ENCODE measurements at regions not wholly inside any gene's neighbourhood (a gene's known extent, or its start where the extent isn't known, plus 50 kb on each side); places are given as distances from the start of the nearest gene placed in this dataset.

DNA sequence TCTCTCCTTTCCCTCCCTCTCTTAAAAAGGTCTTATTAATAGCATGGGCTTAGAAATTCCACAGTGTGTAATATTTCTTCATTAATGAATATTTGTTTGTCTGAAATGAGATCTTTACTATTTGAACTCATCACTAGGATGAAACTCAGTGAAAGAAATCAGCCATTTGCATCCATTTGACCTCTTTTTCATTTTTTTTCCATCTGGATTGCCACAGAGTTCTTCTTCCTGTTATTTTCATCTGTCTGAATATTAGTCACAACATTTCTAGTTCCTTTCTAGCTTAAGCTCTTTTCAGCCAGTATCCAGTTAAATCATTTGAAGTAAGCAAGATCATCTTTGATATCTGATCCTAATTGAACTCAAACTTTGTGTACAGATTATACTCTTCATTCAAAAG is 69.2 kb upstream of the PLS3 start:
- no peak for DNase-seq (ENCODE audit: low read depth in 2 of 2)

DNA sequence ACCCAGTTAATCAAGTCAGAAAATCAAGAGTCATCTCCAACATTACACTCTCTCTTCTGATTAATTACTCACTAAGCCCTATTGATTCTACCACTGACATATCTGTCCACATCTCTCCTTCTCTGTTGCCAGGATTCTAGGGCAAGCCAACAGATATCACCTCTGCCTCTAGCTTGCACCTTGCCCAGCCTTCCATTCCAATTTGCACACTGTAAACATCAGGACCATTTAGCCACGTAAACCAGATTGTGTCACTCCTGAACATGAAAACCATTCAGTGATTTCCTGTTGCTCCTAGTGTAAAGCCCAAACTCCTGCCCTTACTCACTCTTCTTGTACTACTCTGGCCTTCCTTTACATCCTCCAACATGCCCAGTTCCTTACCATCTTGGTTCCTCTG is 68.0 kb upstream of the PLS3 start:
- DNase-seq (ENCODE audit: low read depth in 2 of 2) = no peak

DNA sequence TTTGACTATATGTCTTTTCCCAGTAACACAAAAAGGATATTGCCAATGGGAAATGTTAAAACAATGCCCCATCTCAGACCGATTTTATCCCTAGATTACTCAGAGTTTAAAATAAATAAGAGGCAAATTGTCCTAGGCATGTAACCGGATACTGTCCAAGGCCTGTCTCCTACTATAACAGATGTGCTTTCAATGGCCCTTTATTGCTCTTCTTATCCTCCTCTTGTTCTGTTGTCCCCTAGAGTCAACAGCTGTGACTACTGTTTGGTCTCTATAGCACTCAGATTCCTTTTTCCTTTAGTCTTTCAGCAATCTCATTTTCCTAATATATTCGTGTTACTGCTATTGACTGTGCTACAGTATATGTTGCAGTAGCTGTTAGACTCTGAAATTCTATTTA is 66.8 kb upstream of the PLS3 start:
- no peak for DNase-seq (ENCODE audit: low read depth in 2 of 2)

DNA sequence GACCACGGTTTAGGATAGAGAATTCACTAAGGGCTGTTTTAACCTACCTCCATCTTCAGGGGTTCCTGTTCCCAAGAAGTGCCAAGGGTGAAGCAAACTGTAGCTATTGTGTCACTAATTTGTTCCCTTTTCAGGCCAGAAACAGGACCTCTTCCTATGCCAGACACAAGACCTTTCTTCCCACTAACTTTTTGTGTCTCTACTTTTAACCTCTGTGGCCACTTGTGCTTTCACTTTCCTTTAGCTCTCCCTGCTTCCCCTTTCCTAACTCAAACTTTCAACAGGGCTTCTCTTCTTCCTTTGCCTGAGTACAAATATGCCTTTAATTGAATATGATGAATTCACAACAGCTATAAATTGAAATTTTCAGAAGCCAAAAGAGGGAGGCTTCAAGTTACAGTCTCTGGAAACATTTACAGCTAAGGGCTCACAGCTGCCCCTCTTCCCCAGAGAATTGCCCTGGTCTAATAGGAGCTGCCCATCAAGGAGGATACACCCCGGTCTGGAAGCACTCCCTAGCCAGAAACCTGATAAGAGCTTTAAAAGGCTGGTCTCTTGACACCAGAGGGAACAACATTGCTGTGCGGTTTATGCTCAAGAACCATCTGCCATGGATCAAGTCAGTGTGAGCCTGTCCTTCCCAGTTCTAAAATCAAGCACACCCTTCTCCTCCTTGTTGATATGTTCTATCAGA is 61.7 kb upstream of the PLS3 start:
- no peak for DNase-seq (ENCODE audit: low read depth in 2 of 2)

DNA sequence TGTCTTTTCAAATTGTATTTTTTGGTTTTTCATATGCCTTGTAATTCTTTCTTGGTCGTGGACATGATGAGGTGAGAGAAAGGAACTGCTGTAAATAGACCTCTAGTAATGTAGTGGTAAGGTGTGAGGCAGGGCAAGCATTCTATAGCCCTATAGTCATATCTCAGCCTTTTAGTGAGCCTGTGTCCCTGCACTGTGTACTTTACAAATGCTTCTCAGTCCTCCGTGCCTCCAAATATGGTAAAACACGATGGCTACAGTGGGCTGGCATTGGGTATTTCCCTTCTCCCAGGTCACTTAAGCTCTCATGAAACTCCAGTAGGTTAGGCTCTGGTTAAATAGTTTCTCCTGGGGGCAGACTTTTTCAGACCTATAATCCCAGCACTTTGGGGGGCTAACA is 57.9 kb upstream of the PLS3 start:
- no peak for DNase-seq (ENCODE audit: low read depth in 2 of 2)

DNA sequence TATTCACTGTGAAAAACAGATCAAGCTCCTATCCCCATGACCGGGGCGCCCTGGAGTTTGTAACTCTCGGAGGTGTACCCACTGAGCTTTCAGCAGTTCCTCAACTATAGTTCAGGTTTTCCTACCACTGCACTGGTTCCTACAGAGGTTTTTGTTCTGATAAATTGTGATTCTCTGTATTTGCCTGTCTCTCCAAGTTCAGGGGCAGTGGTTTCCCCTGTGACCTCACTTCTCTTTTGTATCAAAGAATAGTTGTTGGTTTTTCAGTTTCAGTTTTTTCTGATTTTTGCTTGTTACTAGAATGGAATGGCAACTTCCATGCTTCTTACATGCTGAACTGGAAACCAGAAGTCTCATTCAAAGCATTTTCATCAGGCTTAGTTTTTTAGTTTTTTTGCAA is 56.8 kb upstream of the PLS3 start:
- no peak for DNase-seq (ENCODE audit: low read depth in 2 of 2)
